ENCODE measurements at regions not wholly inside any gene's neighbourhood (a gene's known extent, or its start where the extent isn't known, plus 50 kb on each side); places are given as distances from the start of the nearest gene placed in this dataset.

GRCh38 chr3:70861234-70861633, 548.8 kb upstream of the MDFIC2 start:
- TF ChIP-seq CREM (CRISPR knock-in tag; IDR thresholded peaks at IDR 0.05): no peak
- TF ChIP-seq IRF2 (CRISPR knock-in tag; IDR thresholded peaks at IDR 0.05; ENCODE audit: borderline replicate concordance, low read depth): no peak
- no peak for TF ChIP-seq CTCF (IDR thresholded peaks at IDR 0.05)

All from WTC11 (cell line).